T-helper 1 cell treated with Interleukin-12 subunit alpha and Interleukin-12 subunit beta and Interleukin-4 antibody, amounts not matched to agents 30 ng/mL and 1 ng/mL, for 36 hours (primary cell): ENCODE measurements at regions not wholly inside any gene's neighbourhood (a gene's known extent, or its start where the extent isn't known, plus 50 kb on each side); places are given as distances from the start of the nearest gene placed in this dataset.
"Not testable (repeated sequence)": the region's sequence is repeated elsewhere in the genome, so short reads cannot be mapped to it uniquely, and the experiment has no call there.

Experiments used
- intact Hi-C: fragments of 100-400 bp; cut with micrococcal nuclease; formaldehyde crosslinking; loops from one replicate; pipeline ENCODE4 v1.15.1; 2024

GRCh38 chr4:114417214-114417613, 181.4 kb upstream of the UGT8 start:
- intact Hi-C loops: no loop called here

GRCh38 chr4:114420069-114420468, 178.5 kb upstream of the UGT8 start:
- intact Hi-C loops: no loop called here

- intact Hi-C loops: no loop called here
Observed at GRCh38 chr4:114423582-114423981, 175.0 kb upstream of the UGT8 start.

- intact Hi-C loops: no loop called here
Observed at GRCh38 chr4:114435116-114435515, 163.5 kb upstream of the UGT8 start.

- intact Hi-C loops: no loop called here
Observed at GRCh38 chr4:114442856-114443255, 155.8 kb upstream of the UGT8 start.

- intact Hi-C loops: no loop called here
Observed at GRCh38 chr4:114444211-114444610, 154.4 kb upstream of the UGT8 start.

- intact Hi-C loops: not testable (repeated sequence)
Observed at GRCh38 chr4:114447963-114448516, 150.6 kb upstream of the UGT8 start.

- intact Hi-C loops: no loop called here
Observed at GRCh38 chr4:114458728-114459127, 139.9 kb upstream of the UGT8 start.

- intact Hi-C loops: no loop called here
Observed at GRCh38 chr4:114464726-114465272, 133.8 kb upstream of the UGT8 start.

- intact Hi-C loops: no loop called here
Observed at GRCh38 chr4:114465766-114466165, 132.8 kb upstream of the UGT8 start.

GRCh38 chr4:114466299-114466698, 132.3 kb upstream of the UGT8 start:
- intact Hi-C loops: no loop called here

GRCh38 chr4:114472269-114473032, 126.2 kb upstream of the UGT8 start:
- intact Hi-C loops: no loop called here

GRCh38 chr4:114474188-114474800, 124.3 kb upstream of the UGT8 start:
- intact Hi-C loops: no loop called here

- intact Hi-C loops: no loop called here
Observed at GRCh38 chr4:114476310-114476709, 122.3 kb upstream of the UGT8 start.

- intact Hi-C loops: no loop called here
Observed at GRCh38 chr4:114479595-114479994, 119.0 kb upstream of the UGT8 start.

GRCh38 chr4:114481856-114482255, 116.8 kb upstream of the UGT8 start:
- intact Hi-C loops: no loop called here

- intact Hi-C loops: no loop called here
Observed at GRCh38 chr4:114487101-114487500, 111.5 kb upstream of the UGT8 start.

GRCh38 chr4:114488301-114488982, 110.2 kb upstream of the UGT8 start:
- intact Hi-C loops: no loop called here

GRCh38 chr4:114494246-114494803, 104.3 kb upstream of the UGT8 start:
- intact Hi-C loops: no loop called here

- intact Hi-C loops: no loop called here
Observed at GRCh38 chr4:114495471-114495928, 103.1 kb upstream of the UGT8 start.

GRCh38 chr4:114497116-114497515, 101.5 kb upstream of the UGT8 start:
- intact Hi-C loops: no loop called here
